Hepatocyte (in vitro differentiated cells): ENCODE measurements at regions not wholly inside any gene's neighbourhood (a gene's known extent, or its start where the extent isn't known, plus 50 kb on each side); places are given as distances from the start of the nearest gene placed in this dataset.
"Not testable (repeated sequence)": the region's sequence is repeated elsewhere in the genome, so short reads cannot be mapped to it uniquely, and the experiment has no call there.

ENCODE experiments used
- DNase-seq: peaks from one replicate; pipeline ENCODE4 v3.0.0-alpha.2; 2016; ENCODE audit warnings: low spot score
- H2AFZ ChIP-seq: fragments of 200-600 bp; sonication (generic); 2 replicates; pipeline ENCODE4 v1.6.0; 2016; ENCODE audit warnings: antibody characterized with exemption, mild to moderate bottlenecking
- H3K27ac ChIP-seq: fragments of 200-600 bp; sonication (generic); 2 replicates; pipeline ENCODE4 v1.5.1; 2016; ENCODE audit warnings: mild to moderate bottlenecking
- H3K27me3 ChIP-seq: fragments of 200-600 bp; sonication (generic); 2 replicates; pipeline ENCODE4 v1.6.1; 2016
- H3K36me3 ChIP-seq: fragments of 200-600 bp; sonication (generic); replicated peaks from 2 replicates; pipeline ENCODE4 v1.5.1; 2016; ENCODE audit warnings: low read depth; ENCODE audit not compliant: insufficient read depth
- H3K4me1 ChIP-seq: fragments of 200-600 bp; sonication (generic); 2 replicates; pipeline ENCODE4 v1.5.1; 2016; ENCODE audit warnings: mild to moderate bottlenecking, moderate library complexity; ENCODE audit not compliant: insufficient read depth
- H3K4me2 ChIP-seq: fragments of 200-600 bp; sonication (generic); 2 replicates; pipeline ENCODE4 v1.6.0; 2016
- H3K4me3 ChIP-seq: fragments of 200-600 bp; sonication (generic); 2 replicates; pipeline ENCODE4 v1.5.1; 2016; ENCODE audit warnings: mild to moderate bottlenecking
- H3K79me2 ChIP-seq: fragments of 200-600 bp; sonication (generic); 2 replicates; pipeline ENCODE4 v1.6.0; 2017; ENCODE audit warnings: mild to moderate bottlenecking
- H3K9me2 ChIP-seq: fragments of 200-600 bp; sonication (generic); replicated peaks from 2 replicates; pipeline ENCODE4 v1.6.0; 2017; ENCODE audit warnings: mild to moderate bottlenecking; ENCODE audit not compliant: insufficient read depth
- H3K9me3 ChIP-seq: fragments of 200-600 bp; sonication (generic); 2 replicates; pipeline ENCODE4 v1.5.1; 2016; ENCODE audit warnings: low read depth, mild to moderate bottlenecking
- H4K20me1 ChIP-seq: fragments of 200-600 bp; sonication (generic); 2 replicates; pipeline ENCODE4 v1.6.0; 2016; ENCODE audit warnings: mild to moderate bottlenecking; ENCODE audit not compliant: insufficient read depth, poor library complexity, severe bottlenecking
- EZH2 ChIP-seq: fragments of 200-600 bp; sonication (generic); IDR thresholded peaks from 2 replicates; pipeline ENCODE4 v1.6.1; 2016; ENCODE audit warnings: antibody characterized with exemption, mild to moderate bottlenecking, borderline replicate concordance
- EZH2phosphoT487 ChIP-seq: fragments of 200-600 bp; sonication (generic); IDR thresholded peaks from one replicate; pipeline ENCODE4 v1.6.1; 2018; ENCODE audit warnings: antibody characterized with exemption, mild to moderate bottlenecking, low read depth, moderate library complexity; ENCODE audit not compliant: unreplicated experiment, severe bottlenecking
- WGBS: methylation state at CpG from one replicate; pipeline ENCODE4 v1.1.6; 2016; ENCODE audit warnings: low lambda C conversion rate; ENCODE audit errors: missing lambda C conversion rate; 5-methylcytosine and 5-hydroxymethylcytosine counted together
- TF ChIP-seq, protein P1 (sequence below): fragments of 200-600 bp; sonication (generic); IDR thresholded peaks from 2 replicates; pipeline ENCODE4 v1.5.1; 2016; ENCODE audit warnings: antibody characterized with exemption, mild to moderate bottlenecking; ENCODE audit not compliant: poor library complexity

DNA sequence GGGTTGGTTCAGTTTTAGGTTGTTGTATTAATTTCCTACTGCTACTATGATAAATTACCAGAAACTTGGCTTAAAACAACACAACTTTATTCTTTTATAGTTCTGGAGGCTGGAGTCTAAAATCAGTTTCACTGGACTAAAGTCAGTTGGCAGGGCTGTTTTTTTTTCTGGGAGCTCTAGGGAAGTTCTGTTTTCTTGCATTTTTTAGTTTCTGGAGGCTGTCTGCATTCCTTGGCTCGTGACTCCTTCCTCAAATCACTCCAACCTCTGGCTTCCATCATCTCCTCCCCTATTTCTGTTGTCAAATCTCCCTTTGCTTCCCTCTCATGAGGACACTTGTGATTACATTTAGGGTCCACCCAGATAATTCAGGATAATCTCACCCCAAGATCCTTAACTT, 51.3 kb upstream of the SUB1 start:
- no peak overlapping the region for H2AFZ ChIP-seq
- no peak overlapping the region for H3K27ac ChIP-seq
- WGBS = 73% methylated on average over 1 of the region's 1 CpG
- no peak overlapping the region for H3K4me2 ChIP-seq
- no peaks in the 10 kb centered on the region for H3K36me3 ChIP-seq
- TF ChIP-seq EZH2phosphoT487 (no peak), EZH2 (no peak)
- TF ChIP-seq, protein P1, sequence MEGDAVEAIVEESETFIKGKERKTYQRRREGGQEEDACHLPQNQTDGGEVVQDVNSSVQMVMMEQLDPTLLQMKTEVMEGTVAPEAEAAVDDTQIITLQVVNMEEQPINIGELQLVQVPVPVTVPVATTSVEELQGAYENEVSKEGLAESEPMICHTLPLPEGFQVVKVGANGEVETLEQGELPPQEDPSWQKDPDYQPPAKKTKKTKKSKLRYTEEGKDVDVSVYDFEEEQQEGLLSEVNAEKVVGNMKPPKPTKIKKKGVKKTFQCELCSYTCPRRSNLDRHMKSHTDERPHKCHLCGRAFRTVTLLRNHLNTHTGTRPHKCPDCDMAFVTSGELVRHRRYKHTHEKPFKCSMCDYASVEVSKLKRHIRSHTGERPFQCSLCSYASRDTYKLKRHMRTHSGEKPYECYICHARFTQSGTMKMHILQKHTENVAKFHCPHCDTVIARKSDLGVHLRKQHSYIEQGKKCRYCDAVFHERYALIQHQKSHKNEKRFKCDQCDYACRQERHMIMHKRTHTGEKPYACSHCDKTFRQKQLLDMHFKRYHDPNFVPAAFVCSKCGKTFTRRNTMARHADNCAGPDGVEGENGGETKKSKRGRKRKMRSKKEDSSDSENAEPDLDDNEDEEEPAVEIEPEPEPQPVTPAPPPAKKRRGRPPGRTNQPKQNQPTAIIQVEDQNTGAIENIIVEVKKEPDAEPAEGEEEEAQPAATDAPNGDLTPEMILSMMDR = no peak
- peaks cover 9% of the 10 kb centered on the region for H3K4me1 ChIP-seq
- no peaks in the 10 kb centered on the region for H3K79me2 ChIP-seq
- H3K4me3 ChIP-seq = no peak overlapping the region
- no peaks in the 10 kb centered on the region for H3K9me2 ChIP-seq
- no peak for DNase-seq
- no peaks in the 10 kb centered on the region for H3K27me3 ChIP-seq
- no peaks in the 10 kb centered on the region for H4K20me1 ChIP-seq
- H3K9me3 ChIP-seq = no peaks in the 10 kb centered on the region

DNA sequence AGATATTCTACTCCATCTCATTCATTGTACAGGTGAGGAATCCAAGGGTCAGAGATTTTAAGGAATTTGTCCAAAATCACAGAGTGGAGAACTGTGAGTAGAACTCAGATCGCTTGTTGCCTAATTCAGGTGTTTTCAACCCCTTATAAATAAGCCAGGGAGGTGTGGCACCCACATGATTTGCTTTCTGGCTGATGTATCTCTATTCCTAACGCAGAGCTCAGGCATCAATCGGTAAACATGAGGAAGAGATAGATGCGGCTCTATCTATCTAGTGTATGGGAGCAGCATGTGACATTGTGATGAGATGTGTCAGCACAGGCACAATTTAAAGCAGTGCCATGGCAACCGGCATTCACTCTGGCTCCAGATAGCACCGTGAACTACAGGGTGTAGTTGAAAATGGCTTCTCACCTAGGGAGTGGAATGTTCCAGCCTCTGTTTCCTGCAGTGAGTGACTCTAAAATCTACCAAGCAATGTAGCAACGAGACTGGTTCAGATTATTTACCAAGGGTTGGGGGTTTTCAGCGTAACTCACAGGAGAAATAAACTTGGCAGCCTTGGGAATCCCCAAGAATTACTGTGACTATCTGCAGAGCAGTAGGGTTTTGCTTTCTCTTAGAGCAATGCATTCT, 53.4 kb upstream of the SUB1 start:
- H3K4me3 ChIP-seq = no peak overlapping the region
- DNase-seq = peak; percentile 71
- WGBS = 42% methylated on average over 8 of the region's 8 CpGs
- H4K20me1 ChIP-seq = no peaks in the 10 kb centered on the region
- no peak for TF ChIP-seq EZH2phosphoT487
- TF ChIP-seq, protein P1 = no peak
- TF ChIP-seq EZH2 = no peak
- H3K4me2 ChIP-seq = peak overlapping the region; percentile 60
- peak overlapping the region; percentile 41 for H3K27ac ChIP-seq
- H3K79me2 ChIP-seq = no peaks in the 10 kb centered on the region
- no peaks in the 10 kb centered on the region for H3K9me2 ChIP-seq
- H3K4me1 ChIP-seq = peaks cover 9% of the 10 kb centered on the region
- no peaks in the 10 kb centered on the region for H3K36me3 ChIP-seq
- H3K9me3 ChIP-seq = no peaks in the 10 kb centered on the region
- H2AFZ ChIP-seq = no peak overlapping the region
- no peaks in the 10 kb centered on the region for H3K27me3 ChIP-seq

- not testable (repeated sequence) for H3K9me3 ChIP-seq, H3K4me3 ChIP-seq, H2AFZ ChIP-seq, H4K20me1 ChIP-seq, H3K4me2 ChIP-seq, H3K79me2 ChIP-seq, DNase-seq, H3K36me3 ChIP-seq, H3K4me1 ChIP-seq, H3K27me3 ChIP-seq, H3K9me2 ChIP-seq, H3K27ac ChIP-seq
- 97% methylated on average over 3 of the region's 3 CpGs for WGBS
Measured at GRCh38 chr5:32527321-32527720, 58.0 kb upstream of the SUB1 start.

DNA sequence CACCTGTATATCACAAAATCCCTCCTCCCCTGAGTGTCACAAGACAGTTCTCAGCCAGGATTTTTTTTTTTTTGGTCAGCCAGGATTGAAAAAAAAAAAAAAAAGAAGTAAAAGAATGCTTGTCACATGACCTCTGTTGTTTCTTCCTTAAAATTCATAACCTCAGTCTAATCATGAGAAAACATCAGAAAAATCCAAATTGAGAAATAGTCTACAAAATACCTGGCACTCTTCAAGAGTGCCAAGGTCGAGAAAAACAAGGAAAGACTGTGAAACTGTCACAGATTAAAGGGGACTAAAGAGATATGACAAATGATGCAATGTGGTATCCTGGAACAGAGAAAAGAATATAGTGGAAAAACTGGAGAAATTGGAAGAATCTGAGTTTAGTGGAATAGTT, 58.5 kb upstream of the SUB1 start:
- no peak overlapping the region for H3K4me3 ChIP-seq
- 72% methylated on average over 1 of the region's 1 CpG for WGBS
- no peak for DNase-seq

More for the DNA sequence above, 58.5 kb upstream of the SUB1 start:
- Histone ChIP-seq H4K20me1 (no peaks in the 10 kb centered on the region), H3K27ac (no peak overlapping the region), H3K79me2 (no peaks in the 10 kb centered on the region), H3K4me1 (peaks cover 5% of the 10 kb centered on the region), H3K9me2 (no peaks in the 10 kb centered on the region), H3K4me2 (no peak overlapping the region), H3K9me3 (no peaks in the 10 kb centered on the region), H3K27me3 (no peaks in the 10 kb centered on the region), H3K36me3 (no peaks in the 10 kb centered on the region), H2AFZ (no peak overlapping the region)
- TF ChIP-seq, protein P1 = no peak
- TF ChIP-seq EZH2phosphoT487 (no peak), EZH2 (no peak)
